ENCODE measurements at regions not wholly inside any gene's neighbourhood (a gene's known extent, or its start where the extent isn't known, plus 50 kb on each side); places are given as distances from the start of the nearest gene placed in this dataset.

- CTCF ChIA-PET, result no interaction called here
- POLR2A ChIA-PET, result no interaction called here
- no peak for DNase-seq (ENCODE audit: extremely low spot score)
- no peak for TF ChIP-seq CTCF (IDR thresholded peaks at IDR 0.05; ENCODE audit: control extremely low read depth, extremely low read depth, low read depth, missing control alignments)
Observed at GRCh38 chr4:19126903-19127302, 1105.3 kb upstream of the LCORL start.

GRCh38 chr4:19123681-19124080 lies 1102.1 kb upstream of the LCORL start:
- POLR2A ChIA-PET, result interaction anchor here (0.6 kb wide), 1 partner anchor 60 kb away, joined by 3 read pairs; no protein-coding TSS in a partner anchor
- TF ChIP-seq CTCF (IDR thresholded peaks at IDR 0.05; ENCODE audit: control extremely low read depth, extremely low read depth, low read depth, missing control alignments), result no peak
- no peak for DNase-seq (ENCODE audit: extremely low spot score)
- CTCF ChIA-PET, result interaction anchor here (1.1 kb wide), 1 partner anchor 26 kb away, joined by 3 read pairs; no protein-coding TSS in a partner anchor

GRCh38 chr4:19119904-19120560 lies 1098.5 kb upstream of the LCORL start:
- no peak for TF ChIP-seq CTCF (IDR thresholded peaks at IDR 0.05; ENCODE audit: control extremely low read depth, extremely low read depth, low read depth, missing control alignments)
- POLR2A ChIA-PET, result no interaction called here
- DNase-seq (ENCODE audit: extremely low spot score), result no peak
- CTCF ChIA-PET, result interaction anchor here (1.4 kb wide), 2 partner anchors 21 to 24 kb away, joined by 3 to 4 read pairs; no protein-coding TSS in a partner anchor

GRCh38 chr4:19117022-19117421 lies 1095.5 kb upstream of the LCORL start:
- DNase-seq (ENCODE audit: extremely low spot score), result no peak
- no peak for TF ChIP-seq CTCF (IDR thresholded peaks at IDR 0.05; ENCODE audit: control extremely low read depth, extremely low read depth, low read depth, missing control alignments)
- CTCF ChIA-PET, result no interaction called here
- POLR2A ChIA-PET, result no interaction called here

- POLR2A ChIA-PET, result no interaction called here
- DNase-seq (ENCODE audit: extremely low spot score), result no peak
- CTCF ChIA-PET, result interaction anchor here (1.3 kb wide), 1 partner anchor 11 kb away, joined by 3 read pairs; no protein-coding TSS in a partner anchor
- TF ChIP-seq CTCF (IDR thresholded peaks at IDR 0.05; ENCODE audit: control extremely low read depth, extremely low read depth, low read depth, missing control alignments), result no peak
Observed at GRCh38 chr4:19104176-19104575, 1082.6 kb upstream of the LCORL start.

- no peak for DNase-seq (ENCODE audit: extremely low spot score)
- TF ChIP-seq CTCF (IDR thresholded peaks at IDR 0.05; ENCODE audit: control extremely low read depth, extremely low read depth, low read depth, missing control alignments), result no peak
- ChIA-PET CTCF (interaction anchor here (1.2 kb wide), 1 partner anchor 16 kb away, joined by 3 read pairs; no protein-coding TSS in a partner anchor), POLR2A (no interaction called here)
Observed at GRCh38 chr4:19095491-19096046, 1074.0 kb upstream of the LCORL start.

Measured in GM10248 (cell line).